ENCODE measurements at regions not wholly inside any gene's neighbourhood (a gene's known extent, or its start where the extent isn't known, plus 50 kb on each side); places are given as distances from the start of the nearest gene placed in this dataset.
"Not testable (repeated sequence)": the region's sequence is repeated elsewhere in the genome, so short reads cannot be mapped to it uniquely, and the experiment has no call there.

DNA sequence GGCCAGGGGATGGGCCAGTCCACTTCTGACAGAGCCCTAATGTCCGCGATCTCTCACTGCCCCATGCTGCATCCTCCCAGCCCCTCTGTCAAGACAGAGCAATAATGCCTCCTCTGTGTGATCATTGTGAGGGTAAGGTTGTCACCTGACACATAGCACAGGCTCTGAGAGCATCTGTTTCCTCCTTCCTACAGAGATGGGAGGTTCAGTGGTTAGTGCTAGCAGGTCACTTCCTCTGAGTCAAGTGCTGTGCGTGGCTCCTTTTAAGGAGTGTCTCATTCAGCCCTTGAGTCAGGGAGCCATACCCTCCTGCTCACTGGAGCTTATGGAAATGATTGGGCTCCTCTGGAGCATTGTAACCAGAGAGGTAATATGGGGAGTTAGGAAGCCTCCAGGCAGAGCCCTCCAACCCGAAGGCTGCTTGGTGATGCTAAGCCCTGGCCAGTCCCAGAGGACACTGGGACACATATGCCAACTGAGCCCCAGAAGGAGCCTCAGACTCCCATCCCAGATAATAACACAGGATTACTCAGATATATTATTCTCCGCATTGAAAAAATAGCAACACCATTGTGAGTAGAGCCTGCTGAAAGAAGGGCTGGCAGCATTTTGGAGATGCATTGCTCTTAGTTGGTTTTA lies 189.0 kb downstream of the GALNT1 start:
- DNase-seq (ENCODE audit: low read depth, low spot score), result no peak

DNA sequence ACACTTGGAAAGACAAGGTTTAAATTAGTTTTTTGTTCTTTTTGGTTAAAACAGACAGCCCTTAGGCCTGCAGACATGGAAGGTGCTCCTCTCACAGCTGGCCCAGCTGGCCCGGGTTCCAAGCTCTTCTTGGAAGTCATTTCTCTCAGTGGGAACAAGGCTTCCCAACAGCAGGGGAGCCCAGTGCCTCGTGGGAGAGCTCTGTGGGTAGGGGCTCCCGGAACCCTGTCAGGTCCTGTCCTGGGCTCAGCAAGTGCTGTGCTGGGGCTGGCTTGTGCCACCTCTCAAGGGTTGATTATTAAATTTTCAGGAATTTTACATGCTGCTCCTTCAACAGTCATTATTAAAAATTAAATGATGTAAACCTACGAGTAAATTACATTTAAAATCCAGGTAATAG lies 189.6 kb downstream of the GALNT1 start:
- DNase-seq (ENCODE audit: low read depth, low spot score), result no peak

DNA sequence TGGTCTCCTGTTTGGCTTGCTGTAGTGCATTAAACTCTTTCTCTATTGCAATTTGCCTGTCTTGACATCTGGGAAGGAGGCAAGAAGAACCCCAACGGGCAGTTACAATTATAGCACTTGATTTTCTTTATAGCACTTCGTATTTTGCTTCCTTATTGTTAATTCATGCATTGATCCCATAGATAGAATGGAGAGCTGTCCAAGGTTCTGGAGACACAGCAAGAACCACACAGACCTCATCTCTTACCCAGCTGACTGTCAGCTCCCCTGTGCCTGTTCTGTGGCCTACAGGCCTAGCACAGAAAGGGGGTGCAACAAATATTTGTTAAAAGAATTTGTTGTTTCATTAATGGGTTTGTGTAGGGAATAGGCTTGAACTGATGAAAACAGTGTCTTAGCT lies 194.3 kb downstream of the GALNT1 start:
- peak; percentile 55 for DNase-seq (ENCODE audit: low read depth, low spot score)

DNA sequence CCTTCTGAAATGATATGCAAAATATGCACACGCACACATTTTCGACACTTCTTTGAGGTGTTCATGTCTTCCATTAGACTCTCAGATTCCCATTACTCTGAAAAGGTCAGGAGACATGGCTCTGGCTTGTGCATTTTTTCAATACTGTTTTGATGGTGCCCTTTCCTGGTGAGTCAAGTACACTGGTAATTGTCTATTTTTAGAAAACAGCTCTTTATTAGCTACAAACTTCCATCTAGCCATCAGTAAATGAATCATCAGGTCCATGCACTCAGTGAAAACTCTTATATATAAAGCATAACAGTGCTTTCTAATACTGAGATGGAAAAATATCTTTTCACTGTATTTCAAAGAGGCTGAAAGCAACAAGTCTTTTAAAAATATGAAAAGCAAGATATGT lies 194.9 kb downstream of the GALNT1 start:
- DNase-seq (ENCODE audit: low read depth, low spot score), result no peak

DNA sequence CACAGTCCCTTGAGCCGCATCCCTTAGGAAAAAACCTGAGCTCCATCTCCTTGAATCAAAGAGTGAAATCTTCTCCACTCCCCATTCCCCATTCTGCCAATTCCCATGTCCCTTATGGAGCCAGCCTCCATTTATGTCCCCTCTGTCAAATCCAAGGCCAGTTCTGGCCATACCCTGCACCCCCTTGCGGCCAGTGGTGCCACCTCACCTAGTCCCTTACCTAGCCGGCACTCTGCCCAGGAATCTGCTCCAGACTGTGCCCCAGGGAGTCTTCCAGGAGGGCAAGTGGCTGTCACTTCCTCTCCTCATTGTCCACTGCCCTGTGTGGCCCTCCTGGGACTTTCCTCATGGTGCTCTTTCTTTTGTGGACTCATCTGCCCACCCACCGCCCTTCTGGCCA lies 195.4 kb upstream of the RMP24 start:
- no peak for DNase-seq (ENCODE audit: low read depth, low spot score)

DNA sequence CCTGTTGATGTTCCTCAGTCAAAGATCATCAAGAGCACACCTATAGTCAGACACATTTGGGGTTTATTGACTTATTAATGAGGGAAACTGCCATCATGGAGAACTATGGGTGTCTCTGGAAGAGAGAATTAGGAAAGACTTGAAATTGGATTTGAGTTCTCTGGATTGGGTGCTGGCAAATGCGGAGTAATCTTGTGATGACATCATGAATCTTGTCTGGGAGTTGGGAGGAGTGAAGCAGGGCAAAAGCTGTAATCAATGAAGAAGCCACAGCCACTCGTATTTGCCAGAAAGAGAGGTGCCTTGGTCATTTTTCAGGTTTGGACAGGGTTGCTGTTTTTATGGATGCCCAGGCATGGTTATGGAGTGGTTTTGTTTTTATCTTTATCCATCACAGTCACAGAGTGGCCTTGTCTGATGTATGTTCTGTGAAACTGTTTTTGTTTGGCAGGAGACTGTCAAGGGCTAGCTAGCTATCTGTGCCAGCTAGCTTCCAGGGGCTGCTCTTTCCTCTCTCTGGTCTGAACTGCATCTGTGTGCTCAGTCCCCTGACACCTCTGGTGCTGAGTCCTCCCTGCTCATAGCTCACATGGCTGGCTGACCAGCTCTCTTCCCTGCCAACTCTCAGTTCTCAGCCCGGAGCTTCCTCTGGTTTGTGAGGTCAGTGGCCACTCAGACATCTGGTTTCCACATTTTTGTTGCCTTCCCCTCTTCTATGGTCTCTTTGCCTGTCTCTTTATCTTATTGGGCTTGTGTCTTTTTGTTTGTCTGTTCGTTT lies 193.4 kb upstream of the RMP24 start:
- no peak for DNase-seq (ENCODE audit: low read depth, low spot score)

DNA sequence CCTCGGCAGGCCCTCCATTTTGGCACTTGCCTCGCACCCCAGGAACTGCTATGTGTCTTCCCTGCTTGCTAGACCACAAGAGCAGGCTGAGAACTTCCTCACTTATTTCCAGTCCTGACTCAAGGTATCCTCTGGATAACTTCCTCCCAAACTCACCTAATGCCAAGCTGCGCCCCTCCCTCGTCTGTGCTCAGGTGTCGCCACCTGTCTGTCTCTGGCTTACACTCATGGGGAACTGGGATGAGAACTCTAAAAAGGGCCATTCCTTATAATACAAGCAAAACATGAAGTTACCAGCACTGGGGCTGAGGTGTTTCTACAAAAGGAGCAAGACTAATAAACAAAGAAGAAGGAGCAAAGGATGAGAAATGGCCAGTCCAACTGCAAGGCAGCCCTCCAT lies 191.5 kb upstream of the RMP24 start:
- no peak for DNase-seq (ENCODE audit: low read depth, low spot score)

DNA sequence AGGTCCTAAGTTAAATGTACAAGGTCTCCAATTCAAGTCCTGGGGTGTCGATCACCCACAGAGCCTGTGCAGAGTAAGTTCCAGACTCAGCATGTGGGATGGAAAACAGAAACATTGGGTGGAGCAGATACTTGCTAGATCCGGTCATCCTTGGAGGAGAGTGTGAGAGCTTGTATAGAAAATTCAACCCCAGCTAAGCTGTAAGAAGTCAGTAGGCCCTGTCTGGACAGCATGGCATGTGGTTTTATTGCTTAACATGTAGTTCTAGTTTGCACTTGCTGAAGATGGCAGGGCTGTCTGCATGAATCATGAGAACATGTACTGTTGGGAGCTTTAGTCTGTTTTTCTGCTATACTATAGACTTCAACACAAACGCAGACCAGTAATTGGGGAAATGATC lies 189.6 kb upstream of the RMP24 start:
- no peak for DNase-seq (ENCODE audit: low read depth, low spot score)

DNA sequence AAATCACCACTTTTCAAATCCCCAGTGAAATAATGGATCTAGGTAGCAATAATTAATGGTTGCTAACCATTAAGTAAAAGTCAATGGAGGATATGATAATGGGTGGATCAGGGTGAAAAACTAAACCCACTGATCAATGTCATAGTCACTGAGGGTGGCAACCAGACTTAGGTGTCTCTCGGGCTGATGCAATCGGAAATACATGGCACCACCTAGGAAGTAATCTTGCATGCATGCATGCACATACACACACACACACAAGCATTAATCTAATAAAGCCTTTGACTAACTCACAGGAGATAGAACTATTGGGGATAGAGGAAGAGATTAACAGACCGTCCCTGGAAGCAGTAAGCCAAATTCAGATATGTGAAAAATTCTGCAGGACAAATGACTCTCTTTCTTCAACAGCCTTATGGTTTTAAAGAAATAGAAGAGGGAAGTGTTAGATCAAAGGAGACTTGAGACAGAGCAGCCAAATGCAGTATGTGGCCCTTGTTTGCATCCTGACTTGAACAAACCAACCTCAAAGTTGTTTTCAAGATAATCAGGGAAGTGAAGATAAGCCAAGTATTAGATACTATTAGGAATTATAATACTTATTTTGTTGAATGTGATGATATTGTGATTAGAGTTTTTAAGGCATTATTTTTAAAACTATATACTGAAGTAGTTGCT lies 186.0 kb upstream of the RMP24 start:
- DNase-seq (ENCODE audit: low read depth, low spot score), result no peak

DNA sequence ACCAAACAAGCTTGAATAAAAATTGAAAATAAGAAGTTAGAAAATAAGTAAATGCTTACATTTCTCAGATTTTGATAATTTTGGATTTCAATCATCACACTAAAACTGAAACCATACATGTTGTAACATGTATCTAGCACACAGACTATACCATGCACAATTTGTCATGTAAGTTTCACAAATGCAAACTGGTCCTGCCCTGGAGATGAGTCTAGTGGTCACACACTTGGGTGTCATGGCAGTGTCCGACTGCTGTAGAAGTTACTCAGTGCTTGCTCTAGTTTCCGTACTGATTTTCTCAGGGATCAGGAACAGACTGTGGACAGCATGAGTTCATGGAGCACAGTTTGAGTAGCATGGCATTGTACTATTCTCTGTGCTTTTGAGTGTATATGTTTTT lies 182.9 kb upstream of the RMP24 start:
- DNase-seq (ENCODE audit: low read depth, low spot score), result no peak

DNA sequence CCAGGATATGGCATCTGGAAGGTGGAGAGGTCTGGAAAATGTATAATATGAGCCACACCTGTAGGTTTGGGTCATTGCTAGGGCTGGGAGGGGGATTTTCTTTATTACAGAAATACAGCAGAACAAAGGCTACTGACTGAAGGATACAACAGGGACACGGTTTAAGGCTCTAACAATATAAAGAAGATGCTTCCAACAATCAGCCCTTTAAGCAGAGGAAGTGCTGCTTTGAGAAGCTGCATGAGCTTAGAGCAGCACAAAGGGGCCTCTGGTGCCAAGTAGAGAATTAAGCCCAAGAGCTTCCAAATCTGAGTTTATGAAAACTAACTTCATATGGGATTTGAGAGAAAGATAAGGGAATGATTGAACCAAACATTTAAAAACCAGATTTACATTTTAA lies 174.5 kb upstream of the RMP24 start:
- no peak for DNase-seq (ENCODE audit: low read depth, low spot score)

DNA sequence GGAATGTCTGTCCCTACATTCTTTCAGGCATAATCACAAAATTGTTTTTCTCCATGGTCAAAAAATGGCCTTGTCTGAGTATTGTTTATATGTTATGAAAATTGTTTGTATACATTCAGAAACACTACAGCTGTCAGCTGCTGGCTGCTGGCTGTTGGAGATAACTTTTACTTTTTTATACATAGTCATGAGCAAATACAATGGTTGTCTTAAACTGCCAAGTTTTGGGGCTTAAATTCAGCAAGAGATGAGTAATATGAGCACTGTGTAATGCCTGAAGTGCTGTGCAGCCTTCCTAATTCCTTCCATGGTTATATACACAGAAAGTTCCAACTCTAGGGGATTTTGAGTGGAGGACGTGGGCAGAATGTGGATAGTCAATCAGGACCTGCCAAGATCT lies 168.9 kb upstream of the RMP24 start:
- peak; percentile 32 for DNase-seq (ENCODE audit: low read depth, low spot score)

DNA sequence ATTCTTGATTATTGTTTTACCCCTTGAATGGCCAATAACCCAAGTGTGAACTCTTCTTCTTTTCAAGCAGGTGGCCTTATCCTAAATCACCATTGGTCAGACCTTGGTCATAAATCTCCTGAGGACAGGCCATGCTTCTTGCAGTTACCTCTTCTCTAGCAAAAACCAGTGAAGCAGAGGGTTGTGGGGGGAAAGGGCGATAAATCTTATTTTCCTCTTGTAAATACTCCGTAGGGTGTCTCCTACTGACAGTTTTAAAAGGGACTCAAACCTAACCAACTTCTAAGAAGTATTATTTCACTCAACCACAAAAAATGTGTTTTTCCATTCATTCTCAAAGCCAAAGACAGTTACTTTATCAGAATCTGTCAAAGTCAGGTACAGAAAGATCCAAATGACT lies 168.1 kb upstream of the RMP24 start:
- DNase-seq (ENCODE audit: low read depth, low spot score), result no peak

DNA sequence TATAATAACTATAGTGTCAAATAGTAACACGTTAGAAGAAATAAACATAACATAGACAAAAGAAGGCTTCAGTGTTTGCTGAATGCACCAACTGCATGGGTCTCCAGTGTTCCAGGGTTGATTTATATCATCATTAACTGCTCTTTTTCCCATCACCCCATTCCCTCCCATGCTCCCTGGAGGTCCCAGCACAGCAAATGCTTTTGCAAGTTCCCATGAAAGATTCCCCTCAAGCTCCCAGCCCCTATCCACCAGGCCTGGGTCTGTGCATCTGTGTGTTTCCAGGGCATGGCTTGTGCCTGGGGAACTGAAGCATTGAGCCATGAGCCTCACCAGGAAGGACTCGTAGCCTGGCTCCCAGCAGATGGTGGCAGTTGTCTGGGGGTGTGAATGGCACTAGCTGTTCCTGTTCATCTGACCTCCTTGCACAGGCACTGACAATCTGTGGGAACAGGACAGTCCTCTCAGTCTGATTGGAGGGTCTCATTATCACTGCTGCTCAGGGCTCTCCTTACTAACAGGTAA lies 164.6 kb upstream of the RMP24 start:
- DNase-seq (ENCODE audit: low read depth, low spot score), result no peak

DNA sequence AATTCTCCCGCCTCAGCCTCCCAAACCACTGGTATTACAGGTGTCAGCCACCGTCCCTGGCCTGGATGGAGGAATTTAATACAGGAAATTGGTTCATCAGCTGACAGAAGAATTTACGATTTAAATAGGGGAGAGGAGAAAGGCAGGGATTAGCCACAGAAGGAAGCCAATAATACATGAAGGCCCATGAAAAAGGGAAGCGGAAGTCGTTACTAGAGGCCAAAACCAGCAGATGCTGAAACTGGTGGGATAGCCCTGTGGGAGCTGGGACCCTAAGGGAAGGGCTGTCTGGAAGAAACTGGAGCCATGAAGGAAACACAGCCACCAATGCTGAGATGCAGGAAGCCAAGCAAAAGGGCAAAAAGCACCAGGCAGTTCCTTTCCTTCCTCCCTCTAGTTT lies 163.7 kb upstream of the RMP24 start:
- DNase-seq (ENCODE audit: low read depth, low spot score), result no peak

DNA sequence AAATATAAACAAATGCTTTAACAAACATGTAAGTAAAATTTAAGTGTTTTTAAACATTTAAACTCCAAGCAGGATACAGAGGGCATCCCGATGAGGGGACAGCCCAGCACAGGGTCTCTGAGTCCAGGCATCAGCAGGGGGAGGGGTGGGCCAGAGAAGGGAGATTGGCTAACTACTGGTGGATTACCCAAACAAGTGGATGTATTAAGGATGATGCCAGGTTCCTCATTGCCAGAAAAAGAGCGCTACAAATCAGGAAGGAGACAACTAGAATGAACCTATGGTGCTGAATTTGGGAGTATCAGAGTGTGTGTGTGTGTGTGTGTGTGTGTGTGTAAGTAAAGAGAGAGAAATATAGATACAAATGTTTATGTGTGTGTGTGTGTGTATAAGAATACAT lies 162.0 kb upstream of the RMP24 start:
- no peak for DNase-seq (ENCODE audit: low read depth, low spot score)

DNA sequence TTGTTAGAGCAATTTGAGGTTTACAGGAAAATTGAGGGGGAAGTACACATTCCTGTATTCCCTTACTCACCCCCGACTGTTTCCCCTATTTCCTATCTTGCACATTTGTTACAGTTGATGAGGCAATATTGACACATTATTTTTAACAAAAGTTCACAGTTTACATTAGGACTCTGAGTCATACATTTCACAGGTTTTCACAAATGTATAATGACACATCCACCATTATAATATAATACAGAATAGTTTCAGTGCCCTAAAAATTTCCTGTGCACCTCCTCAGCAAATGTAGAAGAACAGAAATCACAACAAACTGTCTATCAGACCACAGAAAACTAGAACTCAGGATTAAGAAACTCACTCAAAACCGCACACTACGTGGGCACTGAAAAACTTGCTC lies 160.6 kb upstream of the RMP24 start:
- DNase-seq (ENCODE audit: low read depth, low spot score), result no peak

DNA sequence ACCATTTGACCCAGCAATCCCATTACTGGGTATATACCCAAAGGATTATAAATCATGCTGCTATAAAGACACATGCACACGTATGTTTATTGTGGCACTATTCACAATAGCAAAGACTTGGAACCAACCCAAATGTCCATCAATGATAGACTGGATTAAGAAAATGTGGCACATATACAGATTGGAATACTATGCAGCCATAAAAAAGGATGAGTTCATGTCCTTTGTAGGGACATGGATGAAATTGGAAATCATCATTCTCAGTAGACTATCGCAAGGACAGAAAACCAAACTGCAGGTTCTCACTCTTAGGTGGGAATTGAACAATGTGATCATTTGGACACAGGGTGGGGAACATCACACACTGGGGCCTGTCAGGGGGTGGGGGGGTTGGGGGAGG lies 157.5 kb upstream of the RMP24 start:
- DNase-seq (ENCODE audit: low read depth, low spot score), result not testable (repeated sequence)

DNA sequence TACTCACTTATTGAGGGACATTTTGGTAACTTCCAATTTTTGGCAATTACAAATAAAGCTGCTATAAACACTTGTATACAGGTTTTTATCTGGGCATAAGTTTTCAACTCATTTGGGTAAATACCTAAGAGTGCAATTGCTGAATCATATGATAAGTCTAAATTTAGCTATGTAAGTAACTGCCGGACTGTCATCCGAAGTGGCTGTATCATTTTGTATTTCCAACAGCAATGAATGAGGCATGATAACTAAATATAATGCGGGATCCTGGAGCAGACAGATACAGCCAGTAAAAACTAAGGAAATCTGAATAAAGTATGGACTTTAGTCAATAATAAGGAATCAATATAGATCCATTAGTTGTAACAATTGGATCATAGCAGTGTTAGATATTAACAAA lies 156.5 kb upstream of the RMP24 start:
- no peak for DNase-seq (ENCODE audit: low read depth, low spot score)

DNA sequence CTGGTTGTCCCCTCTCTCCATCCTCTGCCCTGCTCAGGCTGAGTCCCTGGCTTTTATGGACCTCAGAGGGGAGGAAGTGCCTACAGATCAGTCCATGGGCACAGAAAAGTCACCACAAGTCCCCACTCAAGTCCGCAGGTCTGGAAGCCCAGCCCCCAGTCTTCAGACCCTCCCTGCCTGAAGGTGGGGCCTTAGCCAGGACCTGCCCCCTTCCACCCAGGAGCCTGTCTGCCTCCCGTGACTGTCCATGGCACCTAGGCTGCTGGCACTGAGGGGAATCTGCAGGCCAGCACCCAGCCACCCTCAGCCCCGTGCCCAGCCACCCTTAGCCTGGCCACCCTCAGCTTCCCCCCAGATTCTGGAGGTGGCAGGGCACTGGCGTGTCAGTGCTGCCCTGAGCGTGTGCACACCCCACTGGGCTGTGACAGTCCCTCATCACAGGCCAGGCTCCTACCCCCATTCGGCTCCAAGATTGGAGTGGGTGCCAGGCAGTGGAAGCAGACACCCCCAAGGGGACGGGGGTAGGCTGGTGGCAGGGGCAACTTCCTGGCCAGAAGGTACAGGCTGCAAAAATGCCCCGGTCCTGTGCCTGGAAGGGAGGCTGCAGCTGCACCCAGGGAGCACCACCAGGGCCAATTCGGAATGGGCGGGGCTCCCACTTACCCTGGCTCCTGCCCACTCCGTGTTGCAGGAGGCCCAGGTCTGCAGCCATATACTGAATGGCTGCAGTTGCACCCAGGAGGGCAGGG lies 154.7 kb upstream of the RMP24 start:
- no peak for DNase-seq (ENCODE audit: low read depth, low spot score)

DNA sequence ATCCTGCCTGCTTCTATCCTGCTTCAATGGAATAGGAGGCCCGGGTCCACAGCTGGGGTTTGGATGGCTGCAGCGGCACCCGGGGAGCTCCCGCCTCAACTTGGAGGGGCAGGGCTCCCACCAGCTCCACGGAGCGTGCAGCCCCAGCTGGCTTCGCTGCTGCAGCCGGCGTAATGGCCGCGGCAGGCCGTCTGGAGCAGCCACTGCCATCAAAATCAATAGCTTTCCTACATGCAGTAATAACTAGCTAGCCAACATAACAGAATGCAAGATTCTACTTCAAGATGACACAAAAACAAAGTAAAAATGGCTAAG lies 154.2 kb upstream of the RMP24 start:
- DNase-seq (ENCODE audit: low read depth, low spot score), result no peak

DNA sequence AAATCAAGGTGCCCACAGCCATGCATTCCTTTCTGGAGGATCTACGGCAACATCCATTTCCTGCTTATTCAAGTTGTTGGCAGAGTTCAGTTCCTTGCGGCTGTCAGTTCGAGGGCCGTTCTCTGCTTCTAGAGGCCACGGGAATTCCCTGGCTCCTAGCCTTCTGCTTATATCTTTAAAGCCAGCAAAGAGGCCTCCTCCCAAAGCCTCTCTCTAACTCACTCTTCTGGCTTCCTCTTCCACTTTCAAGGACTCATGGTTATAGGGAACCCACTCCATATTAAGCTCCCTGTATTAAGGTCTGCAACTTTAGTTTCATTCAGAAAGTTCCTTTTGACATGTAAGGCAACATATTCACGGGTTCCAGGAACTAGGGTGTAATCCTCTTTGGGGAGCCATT lies 150.1 kb upstream of the RMP24 start:
- DNase-seq (ENCODE audit: low read depth, low spot score), result no peak

Measured in astrocyte of the hippocampus (primary cell).